ENCODE measurements at regions not wholly inside any gene's neighbourhood (a gene's known extent, or its start where the extent isn't known, plus 50 kb on each side); places are given as distances from the start of the nearest gene placed in this dataset.

GRCh38 chr19:33898062-33898677 is 101.5 kb downstream of the KCTD15 start:
- no peak for DNase-seq (ENCODE audit: low read depth, low spot score)

- no peak for DNase-seq (ENCODE audit: low read depth, low spot score)
Observed at GRCh38 chr19:33900817-33901216, 104.1 kb downstream of the KCTD15 start.

- no peak for DNase-seq (ENCODE audit: low read depth, low spot score)
Observed at GRCh38 chr19:33902395-33902794, 105.7 kb downstream of the KCTD15 start.

GRCh38 chr19:33902802-33903488 is 106.3 kb downstream of the KCTD15 start:
- DNase-seq (ENCODE audit: low read depth, low spot score): no peak

GRCh38 chr19:33903489-33903850 is 106.8 kb downstream of the KCTD15 start:
- DNase-seq (ENCODE audit: low read depth, low spot score): no peak

GRCh38 chr19:33904681-33905080 is 108.0 kb downstream of the KCTD15 start:
- peak; percentile 66 for DNase-seq (ENCODE audit: low read depth, low spot score)

GRCh38 chr19:33905473-33905936 is 108.8 kb downstream of the KCTD15 start:
- peak; percentile 12 for DNase-seq (ENCODE audit: low read depth, low spot score)

- peak; percentile 31 for DNase-seq (ENCODE audit: low read depth, low spot score)
Observed at GRCh38 chr19:33905937-33906577, 109.4 kb downstream of the KCTD15 start.

- DNase-seq (ENCODE audit: low read depth, low spot score): peak; percentile 54
Observed at GRCh38 chr19:33906578-33907335, 110.1 kb downstream of the KCTD15 start.

GRCh38 chr19:33910922-33911321 is 114.3 kb downstream of the KCTD15 start:
- no peak for DNase-seq (ENCODE audit: low read depth, low spot score)

- DNase-seq (ENCODE audit: low read depth, low spot score): no peak
Observed at GRCh38 chr19:33914599-33914998, 117.9 kb downstream of the KCTD15 start.

- DNase-seq (ENCODE audit: low read depth, low spot score): no peak
Observed at GRCh38 chr19:33916792-33917191, 120.1 kb downstream of the KCTD15 start.

- no peak for DNase-seq (ENCODE audit: low read depth, low spot score)
Observed at GRCh38 chr19:33919291-33919690, 122.6 kb downstream of the KCTD15 start.

- DNase-seq (ENCODE audit: low read depth, low spot score): no peak
Observed at GRCh38 chr19:33921165-33921564, 124.5 kb downstream of the KCTD15 start.

GRCh38 chr19:33926306-33926705 is 129.6 kb downstream of the KCTD15 start:
- DNase-seq (ENCODE audit: low read depth, low spot score): no peak

- DNase-seq (ENCODE audit: low read depth, low spot score): no peak
Observed at GRCh38 chr19:33927789-33928457, 131.3 kb downstream of the KCTD15 start.

GRCh38 chr19:33928458-33928950 is 131.8 kb downstream of the KCTD15 start:
- no peak for DNase-seq (ENCODE audit: low read depth, low spot score)

- no peak for DNase-seq (ENCODE audit: low read depth, low spot score)
Observed at GRCh38 chr19:33933931-33934330, 137.3 kb downstream of the KCTD15 start.

GRCh38 chr19:33938821-33939220 is 142.2 kb downstream of the KCTD15 start:
- DNase-seq (ENCODE audit: low read depth, low spot score): no peak

GRCh38 chr19:33941133-33941532 is 144.5 kb downstream of the KCTD15 start:
- no peak for DNase-seq (ENCODE audit: low read depth, low spot score)

GRCh38 chr19:33946535-33947264 is 150.0 kb downstream of the KCTD15 start:
- DNase-seq (ENCODE audit: low read depth, low spot score): no peak
